GM12892 (cell line): ENCODE measurements at regions not wholly inside any gene's neighbourhood (a gene's known extent, or its start where the extent isn't known, plus 50 kb on each side); places are given as distances from the start of the nearest gene placed in this dataset.

Source experiments
- POLR2A ChIP-seq: IDR thresholded peaks from 2 replicates; pipeline ENCODE4 v1.6.1; 2011; ENCODE audit warnings: low read depth, low read length, control low read depth
- POLR2AphosphoS5 ChIP-seq: IDR thresholded peaks from 2 replicates; pipeline ENCODE4 v1.6.1; 2011; ENCODE audit warnings: low read depth, low read length, control low read depth
- TAF1 ChIP-seq: IDR thresholded peaks from 2 replicates; pipeline ENCODE4 v1.6.1; 2011; ENCODE audit warnings: low read depth, mild to moderate bottlenecking, control low read depth, low read length, borderline replicate concordance

- TF ChIP-seq TAF1 (no peak), POLR2A (no peak), POLR2AphosphoS5 (no peak)
These were observed 1651.2 kb upstream of the ACVR2A start for GRCh38 chr2:146193619-146194018.
